ENCODE measurements at regions not wholly inside any gene's neighbourhood (a gene's known extent, or its start where the extent isn't known, plus 50 kb on each side); places are given as distances from the start of the nearest gene placed in this dataset.
A peak's percentile ranks its signal among the peaks of the same experiment; 100 is the strongest.

DNA sequence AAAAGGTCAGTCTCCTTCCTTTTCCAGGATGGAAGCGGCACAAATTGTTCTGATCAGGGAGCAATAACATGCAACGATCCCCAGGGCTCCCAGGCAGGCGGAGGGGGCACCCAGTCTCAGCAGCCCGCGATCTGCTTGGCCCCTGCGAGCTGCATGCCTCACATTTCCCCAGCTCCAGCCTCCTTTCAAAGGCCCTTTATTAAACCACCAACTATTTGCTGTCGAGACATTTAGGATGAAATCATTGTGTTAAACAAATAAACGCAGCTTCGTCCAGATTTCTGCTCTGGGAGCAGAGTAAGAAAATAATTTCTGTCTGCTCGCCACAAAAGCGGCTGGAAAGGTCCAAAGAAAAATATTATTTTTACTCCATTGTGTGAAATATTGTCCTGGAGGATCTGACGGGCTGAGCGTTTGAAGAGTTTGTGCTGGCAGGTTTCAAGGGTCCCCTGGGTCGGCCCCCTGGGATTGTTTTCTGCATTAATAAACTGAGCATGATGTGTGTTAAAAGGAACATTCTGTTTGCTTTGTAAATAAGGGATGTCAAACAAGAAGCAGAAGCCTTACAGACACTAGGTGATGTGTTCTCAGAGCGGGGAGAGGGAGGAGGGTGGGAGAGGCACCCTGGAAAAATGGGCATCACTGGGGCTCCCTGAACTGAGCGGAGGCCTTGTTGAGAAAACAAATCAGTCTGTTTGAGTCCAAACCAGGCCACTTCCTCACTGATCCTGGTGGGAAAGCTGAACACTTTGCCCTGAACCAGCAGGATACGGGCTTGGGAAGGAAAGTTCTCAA is 110.1 kb downstream of the FOXD1 start:
- DNase-seq: no peak

DNA sequence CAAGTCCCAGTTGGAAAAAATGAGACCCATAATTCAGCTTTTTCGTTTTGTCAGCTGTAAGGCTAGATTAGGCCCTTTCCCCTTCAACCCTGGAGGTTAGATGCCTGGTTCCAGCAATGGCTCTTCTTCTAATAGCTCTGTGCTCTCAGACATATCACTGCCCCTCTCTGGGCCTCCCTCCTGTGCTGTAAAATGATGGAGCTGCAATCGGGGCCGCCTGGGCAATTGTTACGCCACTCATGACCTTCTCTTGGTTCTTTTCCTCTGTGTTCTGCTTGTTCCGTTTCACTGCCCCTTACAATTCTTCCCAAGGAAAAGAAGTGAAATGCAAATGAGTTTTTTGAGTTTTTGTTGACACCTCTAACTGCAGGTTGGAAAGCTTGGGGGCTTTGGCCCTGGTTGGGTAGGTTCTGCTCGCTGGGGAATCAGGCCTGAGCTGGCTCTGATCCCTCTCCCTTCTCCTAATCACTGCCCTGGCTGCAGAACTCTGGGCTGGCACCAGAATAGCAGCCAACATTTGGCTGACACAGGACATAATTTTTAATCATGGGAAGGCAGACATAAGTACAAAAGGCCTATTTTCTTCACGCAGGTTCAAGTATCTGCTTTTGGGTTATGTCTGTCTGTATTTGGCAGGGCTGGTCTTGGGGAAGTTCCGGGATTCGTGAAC is 110.9 kb downstream of the FOXD1 start:
- DNase-seq: no peak

GRCh38 chr5:73336366-73336765 is 112.2 kb downstream of the FOXD1 start:
- no peak for DNase-seq

DNA sequence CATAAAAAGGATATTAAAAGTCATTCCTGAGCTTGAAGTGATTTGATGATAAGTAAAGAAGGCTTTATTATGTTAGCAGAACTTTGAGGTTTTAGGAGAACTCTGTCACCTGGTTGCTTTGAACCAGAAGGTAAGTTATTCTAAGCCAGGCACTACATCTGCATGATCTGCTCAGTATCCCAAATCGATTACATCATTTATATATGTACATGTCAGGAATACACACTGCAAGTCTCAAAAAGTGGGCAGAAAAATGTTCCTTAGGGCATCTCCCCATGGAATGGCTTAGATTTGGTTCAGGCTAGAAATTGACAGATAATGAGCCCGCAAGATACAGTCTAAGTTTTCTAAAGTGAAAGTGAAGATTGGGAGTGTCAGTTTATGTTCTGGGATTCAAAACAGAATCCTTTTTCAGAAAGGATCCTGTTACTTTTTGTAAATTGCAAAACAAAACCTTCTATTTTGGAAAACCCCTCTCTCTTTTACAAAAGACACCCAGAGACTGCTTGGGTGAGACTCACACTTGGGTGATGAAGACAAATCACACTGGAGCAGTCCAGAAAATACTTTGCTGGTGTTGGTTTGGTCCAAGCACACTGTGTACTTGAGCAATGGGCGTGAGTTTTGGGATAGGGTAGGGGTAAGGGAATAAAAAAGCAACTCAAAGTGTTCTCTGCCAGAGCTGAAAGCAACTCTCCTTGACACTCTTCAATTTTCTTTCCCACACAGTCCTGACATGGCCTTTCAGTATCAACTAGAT is 114.5 kb downstream of the FOXD1 start:
- no peak for DNase-seq

DNA sequence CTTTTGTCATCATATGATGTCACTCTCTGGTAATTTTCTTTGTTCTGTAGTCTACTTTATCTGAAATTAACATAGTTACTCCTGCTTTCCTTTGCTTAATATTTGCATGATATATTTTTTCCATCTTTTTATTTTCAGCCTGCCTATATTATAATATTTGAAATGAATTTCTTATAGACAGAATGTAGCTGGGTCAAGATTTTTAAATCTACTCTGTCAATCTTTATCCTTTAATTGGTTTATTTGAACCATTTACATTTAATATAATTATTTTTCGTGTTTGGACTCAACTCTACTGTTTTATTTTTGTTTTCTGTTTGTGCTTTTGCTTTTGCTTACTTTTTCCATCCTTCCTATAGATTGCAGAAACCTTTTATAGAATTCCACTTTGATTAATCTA is 118.0 kb downstream of the FOXD1 start:
- no peak for DNase-seq

DNA sequence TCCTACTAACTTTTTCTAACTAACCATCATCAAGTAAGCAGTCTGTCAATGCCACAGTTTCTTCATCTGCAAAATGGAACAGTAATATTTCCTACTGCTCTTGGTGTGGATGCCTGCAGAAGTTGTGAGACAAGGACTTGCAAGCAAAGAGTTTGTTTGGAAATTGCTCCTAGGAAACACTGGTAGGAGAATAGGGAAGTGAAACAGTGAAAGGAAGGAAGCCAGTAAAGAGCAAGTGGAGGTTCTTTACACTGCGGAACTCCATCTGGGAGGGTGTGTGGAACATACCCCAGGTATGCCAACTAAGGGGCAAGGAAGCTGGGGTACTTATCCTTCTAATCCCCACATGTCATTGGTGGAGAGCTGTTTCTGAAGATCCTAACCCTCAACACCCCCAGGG is 119.9 kb downstream of the FOXD1 start:
- DNase-seq: no peak

DNA sequence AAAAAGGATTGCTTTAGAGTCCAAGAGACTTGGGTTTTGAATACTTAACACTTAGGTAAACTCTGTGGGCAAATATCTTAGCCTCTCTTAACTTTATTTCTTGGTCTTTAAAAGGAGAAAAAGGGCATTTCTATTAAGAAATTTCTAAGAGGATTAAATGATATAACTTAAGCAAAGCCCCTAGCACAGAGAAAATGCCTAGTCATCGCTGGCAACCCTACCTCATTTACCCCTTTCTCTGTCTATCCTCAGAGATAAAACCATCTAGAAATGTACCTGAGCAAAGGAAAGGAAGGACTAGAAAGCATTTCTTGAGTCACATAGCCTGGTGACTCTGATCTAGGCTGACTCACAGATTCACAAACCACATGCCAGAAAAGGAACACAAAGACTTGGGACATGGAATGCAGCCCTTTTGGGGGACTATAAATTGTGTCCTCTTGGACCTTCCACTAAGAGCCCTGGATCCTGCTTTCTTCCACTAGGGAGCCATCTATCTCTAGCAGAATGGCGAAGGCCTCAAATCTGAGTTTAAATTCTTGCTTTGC is 120.6 kb downstream of the FOXD1 start:
- DNase-seq: no peak

GRCh38 chr5:73325546-73325945 is 123.0 kb downstream of the FOXD1 start:
- no peak for DNase-seq

DNA sequence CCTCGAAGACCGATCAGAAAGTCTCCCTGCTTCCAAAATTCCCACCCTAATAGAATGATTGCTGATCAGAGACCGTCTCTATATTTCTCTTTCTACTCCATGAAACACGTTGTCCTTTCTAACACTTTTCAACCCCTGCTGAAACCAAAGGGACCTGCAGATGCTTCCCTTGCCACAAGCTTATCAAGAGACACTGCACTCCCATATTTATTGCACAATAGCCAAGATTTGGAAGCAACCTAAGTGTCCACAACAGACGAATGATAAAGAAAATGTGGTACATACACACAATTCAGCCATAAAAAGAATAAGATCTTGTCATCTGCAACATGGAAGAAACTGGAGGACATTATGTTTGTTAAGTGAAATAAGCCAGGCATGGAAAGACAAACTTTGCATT is 125.1 kb downstream of the FOXD1 start:
- DNase-seq: no peak

DNA sequence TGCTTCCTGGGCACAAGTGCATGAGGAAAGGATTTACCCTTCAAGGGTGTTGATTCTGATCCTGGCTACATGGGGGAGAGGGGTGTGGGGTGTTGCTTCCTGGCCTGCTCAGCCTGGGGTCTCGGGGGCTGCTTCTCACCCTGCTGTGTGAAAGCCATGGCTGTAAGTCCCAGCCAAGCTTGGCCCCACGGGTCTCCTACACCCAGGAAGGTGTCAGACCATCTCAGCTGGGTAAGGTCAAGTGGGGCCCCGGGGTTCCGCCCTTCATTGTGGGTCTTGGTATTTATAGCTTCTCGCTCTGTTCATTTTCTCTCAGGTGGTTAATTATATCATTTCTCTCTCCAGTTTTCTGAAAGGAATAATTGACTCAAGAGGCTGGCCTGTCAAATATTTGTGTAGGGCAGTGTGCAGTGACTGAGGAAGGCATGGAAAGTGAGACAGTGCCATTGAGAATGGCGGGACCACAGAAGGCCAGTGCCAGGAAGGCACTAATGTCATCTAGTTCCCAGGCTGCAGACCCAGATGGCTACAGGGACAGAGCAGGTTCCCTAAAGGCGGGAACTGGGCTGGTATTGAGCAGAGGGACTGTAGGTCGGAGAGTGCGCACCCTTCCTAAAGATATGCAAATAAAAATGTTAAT is 126.0 kb downstream of the FOXD1 start:
- no peak for DNase-seq

DNA sequence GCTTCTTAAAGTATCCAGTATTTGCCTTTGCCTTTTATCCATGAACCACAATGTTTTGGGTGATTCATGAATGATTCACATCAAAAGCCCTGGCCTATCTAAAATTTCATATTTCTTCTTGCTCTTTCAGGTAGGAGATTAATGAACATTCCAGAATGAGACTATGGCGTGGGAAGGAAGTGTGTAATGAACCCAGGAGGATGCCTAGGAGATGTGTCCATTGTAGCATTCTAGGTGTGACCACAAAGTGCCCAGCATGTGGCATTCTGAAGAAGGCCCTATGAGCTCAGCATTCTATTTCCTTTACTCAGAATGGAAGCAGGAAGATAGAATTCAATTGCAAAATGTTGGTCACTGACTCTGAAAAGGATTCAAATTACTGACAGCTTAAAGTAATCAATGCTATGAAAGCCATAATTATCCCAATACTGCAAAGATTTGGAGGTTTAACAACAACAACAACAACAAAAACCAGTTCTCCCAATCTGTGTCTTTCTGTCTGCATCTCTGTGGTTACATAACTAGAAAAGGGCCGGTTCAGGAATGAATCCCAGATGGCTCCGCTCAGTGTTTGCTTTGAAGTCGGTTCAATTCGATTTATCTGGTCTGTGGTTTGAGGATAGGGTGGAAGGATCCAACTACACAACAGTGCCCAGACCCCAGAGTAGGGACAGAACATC is 126.7 kb downstream of the FOXD1 start:
- no peak for DNase-seq

GRCh38 chr5:73319036-73319435 is 129.5 kb downstream of the FOXD1 start:
- no peak for DNase-seq

DNA sequence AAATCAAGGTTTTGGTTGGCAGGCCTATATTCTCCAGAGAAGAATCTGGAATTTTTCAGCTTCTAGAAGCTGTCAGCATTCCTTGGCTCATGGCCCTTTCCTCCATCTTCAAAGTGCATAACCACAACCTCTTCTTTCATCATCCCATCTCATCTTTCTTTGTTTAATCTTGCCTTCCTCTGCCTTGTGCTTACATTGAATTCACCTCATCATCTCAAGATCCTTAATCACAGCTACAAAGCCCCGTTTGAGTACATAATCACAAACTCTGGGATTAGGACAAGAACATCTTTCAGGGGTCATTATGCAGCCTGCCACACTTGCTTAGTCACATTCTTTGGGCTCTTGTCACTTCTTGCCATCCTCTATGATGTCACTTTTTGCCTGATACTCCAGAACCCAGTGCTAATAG is 130.3 kb downstream of the FOXD1 start:
- DNase-seq: no peak

DNA sequence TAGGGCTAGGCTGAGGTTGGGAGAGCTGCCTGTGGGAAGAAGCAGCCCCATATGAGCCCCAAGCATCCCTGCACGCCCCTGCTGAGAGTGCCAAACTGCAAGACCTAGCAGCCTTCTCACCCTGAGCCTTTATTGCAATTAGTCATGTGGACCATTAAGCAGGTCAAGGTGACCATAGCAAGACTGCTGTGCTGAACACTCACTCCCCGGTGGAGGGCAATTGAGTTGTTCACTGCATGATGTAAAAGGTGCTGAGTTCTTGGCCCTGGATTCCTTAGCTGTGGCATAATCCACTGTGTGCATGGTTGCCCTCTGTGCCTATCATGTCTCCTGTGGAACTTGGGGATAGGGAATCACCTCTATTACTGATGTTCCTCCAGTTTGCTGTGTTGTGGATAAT is 131.1 kb downstream of the FOXD1 start:
- DNase-seq: no peak

- DNase-seq: no peak
These were observed 134.0 kb downstream of the FOXD1 start for GRCh38 chr5:73314395-73315257.

- no peak for DNase-seq
These were observed 135.6 kb downstream of the FOXD1 start for GRCh38 chr5:73312872-73313510.

GRCh38 chr5:73312146-73312871 is 136.3 kb downstream of the FOXD1 start:
- peak; percentile 10 for DNase-seq

DNA sequence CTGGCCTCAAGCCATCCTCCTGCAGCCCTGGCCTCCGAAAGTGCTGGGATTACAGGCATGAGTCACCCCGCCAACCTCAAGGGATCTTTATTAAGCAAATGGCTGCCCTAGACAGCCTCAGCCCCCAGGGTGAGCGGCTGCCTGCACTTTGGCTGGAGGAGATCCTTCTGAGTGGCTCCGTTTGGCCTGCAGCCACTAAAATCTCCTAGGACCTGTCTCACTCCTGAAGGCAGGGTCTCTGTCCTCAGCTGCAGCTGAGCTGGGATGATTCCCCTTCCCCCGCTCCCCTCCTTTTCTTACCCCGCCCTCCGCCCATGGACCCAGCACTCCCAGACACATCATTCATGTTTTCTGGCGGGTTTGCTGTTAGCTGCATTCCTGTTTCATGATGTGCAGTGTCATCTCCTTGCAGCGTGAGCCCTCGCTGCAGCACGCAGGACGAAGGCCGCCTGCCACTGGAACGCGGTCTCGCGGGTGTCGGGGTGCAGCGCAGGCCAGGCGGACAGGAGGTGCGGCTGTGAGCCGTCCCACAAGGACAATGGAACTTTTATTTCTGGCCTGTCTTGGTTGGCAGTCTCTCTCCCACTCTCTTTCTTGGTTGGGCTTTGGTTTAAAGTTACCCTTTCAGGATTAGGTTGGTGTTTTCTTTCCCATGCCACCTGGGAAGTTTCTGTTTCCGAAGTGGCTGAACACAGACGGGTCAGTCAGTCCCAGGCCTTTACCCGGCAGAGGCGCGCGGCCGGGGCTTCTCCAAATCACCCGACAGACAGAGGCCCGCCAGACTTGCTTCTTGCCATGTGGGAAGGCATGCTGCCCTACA is 137.1 kb downstream of the FOXD1 start:
- DNase-seq: no peak

DNA sequence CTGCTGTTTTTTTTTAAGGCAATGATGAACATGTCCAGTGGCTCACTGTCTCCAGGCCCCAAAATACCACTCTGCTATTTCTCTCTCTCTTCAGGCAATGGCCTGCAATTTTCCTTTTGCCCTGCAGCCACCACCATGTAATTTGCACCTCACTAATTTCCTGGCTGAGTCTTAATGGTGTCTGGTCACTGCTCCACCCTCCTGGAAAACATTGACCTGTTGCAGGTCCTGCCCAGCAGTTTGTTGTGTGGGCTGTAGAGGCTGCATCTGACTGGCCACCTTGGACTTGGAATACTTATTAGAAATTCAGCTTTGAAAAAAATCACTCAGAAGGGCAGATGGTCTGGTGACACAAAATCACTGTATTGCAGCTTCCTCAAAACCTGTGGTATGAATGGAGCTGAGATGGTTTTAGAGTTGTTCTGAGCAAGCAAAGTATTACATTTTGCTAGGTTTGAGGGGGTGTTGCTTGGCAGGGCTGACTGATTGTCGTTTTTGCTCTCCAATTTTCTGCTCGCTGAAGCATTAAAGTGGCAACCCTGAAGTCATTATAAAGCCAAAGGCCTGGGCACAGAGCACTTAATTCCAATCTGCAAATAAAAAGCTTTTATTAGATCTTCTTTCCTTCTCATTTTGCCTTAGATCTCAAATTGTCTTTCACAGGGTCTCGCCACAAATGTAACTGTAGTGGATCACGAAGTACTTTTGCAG is 134.8 kb downstream of the TMEM174 start:
- DNase-seq: no peak
